ENCODE measurements at regions not wholly inside any gene's neighbourhood (a gene's known extent, or its start where the extent isn't known, plus 50 kb on each side); places are given as distances from the start of the nearest gene placed in this dataset.
"Not testable (repeated sequence)": the region's sequence is repeated elsewhere in the genome, so short reads cannot be mapped to it uniquely, and the experiment has no call there.

DNA sequence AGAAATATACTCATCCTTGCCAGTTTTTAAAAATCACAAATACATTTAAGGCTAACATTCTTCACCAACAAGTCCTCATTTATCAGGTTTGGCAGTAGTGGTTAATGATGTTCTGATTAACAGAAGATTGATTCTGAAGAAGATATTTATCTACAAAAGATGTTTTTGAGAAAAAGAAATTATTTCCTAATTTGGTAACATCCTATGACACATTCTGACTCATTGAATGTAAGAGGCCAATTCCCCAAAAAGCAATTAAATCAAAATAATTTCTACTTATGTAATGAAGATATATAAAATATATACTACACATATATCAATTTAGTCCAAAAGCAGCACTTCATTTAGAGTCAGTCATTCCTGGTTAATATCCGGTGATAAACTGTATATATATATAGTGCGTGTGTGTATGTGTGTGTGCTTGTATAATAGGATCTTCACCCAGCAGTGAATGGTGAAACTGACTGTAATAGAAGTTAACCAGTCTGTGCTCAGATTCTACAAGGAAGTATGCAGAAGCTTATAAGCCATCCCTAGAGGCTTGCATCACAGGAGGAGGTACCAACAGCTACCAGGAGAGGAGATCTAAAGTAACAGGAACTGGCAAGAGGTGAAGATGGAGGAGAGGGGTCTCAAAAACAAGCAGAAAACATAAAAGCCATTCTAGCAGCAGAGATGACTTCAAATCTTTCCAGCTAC lies 82.9 kb upstream of the MARCKS start:
- H3K27me3 Mint-ChIP-seq: no peaks in the 10 kb centered on the region
- H3K36me3 Mint-ChIP-seq (ENCODE audit: insufficient read depth): peaks cover 2% of the 10 kb centered on the region
- H3K4me3 Mint-ChIP-seq: no peak overlapping the region
- no peak for ATAC-seq (replicated peaks; ENCODE audit: extremely low read depth, poor library complexity, severe bottlenecking)
- H3K27ac Mint-ChIP-seq (ENCODE audit: low read depth): no peak overlapping the region
- H3K9me3 Mint-ChIP-seq: no peaks in the 10 kb centered on the region
- no peak for DNase-seq (ENCODE audit: low spot score in 2 of 2)
- no peaks in the 10 kb centered on the region for H3K4me1 Mint-ChIP-seq

GRCh38 chr6:113776998-113777397 lies 80.1 kb upstream of the MARCKS start:
- DNase-seq (ENCODE audit: low spot score in 2 of 2) (no peak), ATAC-seq (replicated peaks; ENCODE audit: extremely low read depth, poor library complexity, severe bottlenecking) (no peak)
- Mint-ChIP-seq H3K27me3 (no peaks in the 10 kb centered on the region), H3K4me1 (no peaks in the 10 kb centered on the region), H3K36me3 (ENCODE audit: insufficient read depth) (peaks cover 2% of the 10 kb centered on the region), H3K9me3 (no peaks in the 10 kb centered on the region), H3K4me3 (no peak overlapping the region), H3K27ac (ENCODE audit: low read depth) (no peak overlapping the region)

- no peaks in the 10 kb centered on the region for H3K9me3 Mint-ChIP-seq
- no peaks in the 10 kb centered on the region for H3K4me1 Mint-ChIP-seq
- H3K4me3 Mint-ChIP-seq: no peak overlapping the region
- DNase-seq (ENCODE audit: low spot score in 2 of 2) (no peak), ATAC-seq (replicated peaks; ENCODE audit: extremely low read depth, poor library complexity, severe bottlenecking) (no peak)
- H3K27ac Mint-ChIP-seq (ENCODE audit: low read depth): no peak overlapping the region
- H3K27me3 Mint-ChIP-seq: no peaks in the 10 kb centered on the region
- peaks cover 2% of the 10 kb centered on the region for H3K36me3 Mint-ChIP-seq (ENCODE audit: insufficient read depth)
Observed at GRCh38 chr6:113777601-113778000, 79.5 kb upstream of the MARCKS start.

DNA sequence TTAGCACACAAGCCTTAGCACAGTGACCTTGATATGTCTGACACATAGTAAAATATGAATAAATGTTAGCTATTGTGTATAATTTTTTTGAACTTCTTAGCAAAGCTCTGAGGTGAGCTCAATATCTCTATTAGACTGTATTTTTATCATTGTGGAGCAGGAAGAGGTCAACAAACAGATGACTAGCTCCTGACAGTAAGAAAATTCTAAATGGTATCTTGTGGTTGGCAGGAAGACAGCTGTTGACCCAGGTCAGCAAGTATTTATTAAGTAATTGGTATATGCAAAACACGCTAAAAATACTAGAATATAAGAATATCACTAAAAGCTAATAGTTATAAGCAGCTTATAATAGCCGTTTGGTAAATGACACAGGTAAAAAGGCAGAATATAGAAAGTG lies 77.5 kb upstream of the MARCKS start:
- no peak overlapping the region for H3K4me3 Mint-ChIP-seq
- no peaks in the 10 kb centered on the region for H3K9me3 Mint-ChIP-seq
- DNase-seq (ENCODE audit: low spot score in 2 of 2) (no peak), ATAC-seq (replicated peaks; ENCODE audit: extremely low read depth, poor library complexity, severe bottlenecking) (no peak)
- H3K4me1 Mint-ChIP-seq: no peaks in the 10 kb centered on the region
- H3K27me3 Mint-ChIP-seq: no peaks in the 10 kb centered on the region
- H3K36me3 Mint-ChIP-seq (ENCODE audit: insufficient read depth): peaks cover 2% of the 10 kb centered on the region
- H3K27ac Mint-ChIP-seq (ENCODE audit: low read depth): no peak overlapping the region

- H3K9me3 Mint-ChIP-seq: no peaks in the 10 kb centered on the region
- H3K4me3 Mint-ChIP-seq: no peak overlapping the region
- peaks cover 2% of the 10 kb centered on the region for H3K36me3 Mint-ChIP-seq (ENCODE audit: insufficient read depth)
- H3K27ac Mint-ChIP-seq (ENCODE audit: low read depth): no peak overlapping the region
- H3K4me1 Mint-ChIP-seq: no peaks in the 10 kb centered on the region
- no peaks in the 10 kb centered on the region for H3K27me3 Mint-ChIP-seq
- DNase-seq (ENCODE audit: low spot score in 2 of 2): no peak
- no peak for ATAC-seq (replicated peaks; ENCODE audit: extremely low read depth, poor library complexity, severe bottlenecking)
Observed at GRCh38 chr6:113782636-113783035, 74.5 kb upstream of the MARCKS start.

- Mint-ChIP-seq H3K4me3 (no peak overlapping the region), H3K27me3 (no peaks in the 10 kb centered on the region), H3K9me3 (no peaks in the 10 kb centered on the region), H3K27ac (ENCODE audit: low read depth) (no peak overlapping the region), H3K4me1 (no peaks in the 10 kb centered on the region), H3K36me3 (ENCODE audit: insufficient read depth) (no peaks in the 10 kb centered on the region)
- DNase-seq (ENCODE audit: low spot score in 2 of 2) (no peak), ATAC-seq (replicated peaks; ENCODE audit: extremely low read depth, poor library complexity, severe bottlenecking) (no peak)
Observed at GRCh38 chr6:113786168-113786567, 71.0 kb upstream of the MARCKS start.

DNA sequence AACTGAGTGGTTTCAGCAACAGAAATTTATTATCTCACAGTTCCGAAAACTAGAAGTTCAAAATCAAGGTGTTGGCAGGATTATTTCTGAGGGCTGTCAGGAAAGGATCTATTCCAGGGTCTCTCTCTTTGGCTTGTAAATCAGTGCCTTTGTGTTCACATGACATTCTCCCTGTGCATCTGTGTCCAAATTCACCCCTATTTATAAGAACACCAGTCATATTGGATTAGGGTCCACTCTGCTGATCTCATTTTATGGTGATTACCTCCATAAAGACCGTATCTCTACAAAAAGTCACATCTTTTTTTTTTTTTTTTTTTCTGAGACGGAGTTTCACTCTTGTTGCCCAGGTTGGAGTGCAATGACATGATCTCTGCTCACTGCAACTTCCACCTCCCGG lies 68.6 kb upstream of the MARCKS start:
- no peaks in the 10 kb centered on the region for H3K36me3 Mint-ChIP-seq (ENCODE audit: insufficient read depth)
- no peaks in the 10 kb centered on the region for H3K9me3 Mint-ChIP-seq
- H3K4me3 Mint-ChIP-seq: no peak overlapping the region
- ATAC-seq (replicated peaks; ENCODE audit: extremely low read depth, poor library complexity, severe bottlenecking) (no peak), DNase-seq (ENCODE audit: low spot score in 2 of 2) (no peak)
- peaks cover under 1% of the 10 kb centered on the region for H3K27me3 Mint-ChIP-seq
- no peaks in the 10 kb centered on the region for H3K4me1 Mint-ChIP-seq
- no peak overlapping the region for H3K27ac Mint-ChIP-seq (ENCODE audit: low read depth)

- DNase-seq (ENCODE audit: low spot score in 2 of 2); H3K9me3 Mint-ChIP-seq; H3K27ac Mint-ChIP-seq (ENCODE audit: low read depth); ATAC-seq (replicated peaks; ENCODE audit: extremely low read depth, poor library complexity, severe bottlenecking); H3K4me3 Mint-ChIP-seq; H3K36me3 Mint-ChIP-seq (ENCODE audit: insufficient read depth); H3K4me1 Mint-ChIP-seq: not testable (repeated sequence)
- peaks cover 21% of the 10 kb centered on the region for H3K27me3 Mint-ChIP-seq
Observed at GRCh38 chr6:113791225-113791624, 65.9 kb upstream of the MARCKS start.

DNA sequence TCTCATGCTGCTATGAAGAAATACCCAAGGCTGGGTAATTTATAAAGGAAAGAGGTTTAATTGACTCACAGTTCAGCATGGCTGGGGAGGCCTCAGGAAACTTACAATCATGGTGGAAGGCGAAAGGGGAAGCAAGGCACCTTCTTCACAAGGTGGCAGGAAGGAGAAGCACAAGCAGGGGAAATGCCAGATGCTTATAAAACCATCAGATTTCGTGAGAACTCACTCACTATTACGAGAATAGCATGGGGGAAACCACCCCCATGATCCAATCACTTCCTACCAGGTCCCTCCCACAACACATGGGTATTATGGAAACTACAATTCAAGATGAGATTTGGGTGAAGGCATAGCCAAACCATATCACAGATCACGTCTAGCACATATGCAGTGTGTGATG lies 61.8 kb upstream of the MARCKS start:
- H3K27me3 Mint-ChIP-seq: peaks cover 23% of the 10 kb centered on the region
- not testable (repeated sequence) for H3K4me3 Mint-ChIP-seq; DNase-seq (ENCODE audit: low spot score in 2 of 2); ATAC-seq (replicated peaks; ENCODE audit: extremely low read depth, poor library complexity, severe bottlenecking); H3K36me3 Mint-ChIP-seq (ENCODE audit: insufficient read depth); H3K4me1 Mint-ChIP-seq; H3K9me3 Mint-ChIP-seq; H3K27ac Mint-ChIP-seq (ENCODE audit: low read depth)

DNA sequence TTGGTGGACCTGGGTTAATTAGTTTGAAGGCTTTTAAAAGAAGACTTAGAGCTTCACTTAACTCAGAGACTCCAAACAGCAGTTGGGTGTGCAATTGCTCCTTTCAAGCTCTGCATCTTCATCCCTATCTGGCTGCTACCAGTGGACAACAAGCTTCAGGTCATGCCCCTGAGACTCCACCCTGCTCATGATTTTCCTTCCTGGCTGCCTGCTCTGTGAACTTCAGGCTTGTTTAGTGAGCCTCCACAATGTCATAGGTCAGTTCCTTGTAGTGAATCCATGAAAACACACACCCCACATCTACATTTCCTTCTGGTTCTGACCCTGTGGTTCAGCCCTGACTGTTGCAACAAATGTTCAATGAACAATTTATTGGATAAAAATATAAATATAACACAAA lies 61.1 kb upstream of the MARCKS start:
- H3K27ac Mint-ChIP-seq (ENCODE audit: low read depth): no peak overlapping the region
- ATAC-seq (replicated peaks; ENCODE audit: extremely low read depth, poor library complexity, severe bottlenecking): no peak

GRCh38 chr6:113802779-113803178 lies 54.4 kb upstream of the MARCKS start:
- Mint-ChIP-seq H3K27me3 (peaks cover 7% of the 10 kb centered on the region), H3K4me3 (no peak overlapping the region), H3K4me1 (no peaks in the 10 kb centered on the region), H3K36me3 (ENCODE audit: insufficient read depth) (no peaks in the 10 kb centered on the region), H3K9me3 (no peaks in the 10 kb centered on the region), H3K27ac (ENCODE audit: low read depth) (no peak overlapping the region)
- DNase-seq (ENCODE audit: low spot score in 2 of 2) (no peak), ATAC-seq (replicated peaks; ENCODE audit: extremely low read depth, poor library complexity, severe bottlenecking) (no peak)

More for the DNA sequence above, 61.1 kb upstream of the MARCKS start:
- no peak for DNase-seq (ENCODE audit: low spot score in 2 of 2)
- Mint-ChIP-seq H3K36me3 (ENCODE audit: insufficient read depth) (no peaks in the 10 kb centered on the region), H3K27me3 (peaks cover 28% of the 10 kb centered on the region), H3K4me3 (no peak overlapping the region), H3K4me1 (no peaks in the 10 kb centered on the region), H3K9me3 (no peaks in the 10 kb centered on the region)

GRCh38 chr6:113805173-113805790 lies 51.9 kb upstream of the MARCKS start:
- Mint-ChIP-seq H3K9me3 (no peaks in the 10 kb centered on the region), H3K27me3 (peaks cover 5% of the 10 kb centered on the region), H3K27ac (ENCODE audit: low read depth) (no peak overlapping the region), H3K36me3 (ENCODE audit: insufficient read depth) (no peaks in the 10 kb centered on the region), H3K4me3 (no peak overlapping the region), H3K4me1 (no peaks in the 10 kb centered on the region)
- ATAC-seq (replicated peaks; ENCODE audit: extremely low read depth, poor library complexity, severe bottlenecking): no peak
- DNase-seq (ENCODE audit: low spot score in 2 of 2): no peak

DNA sequence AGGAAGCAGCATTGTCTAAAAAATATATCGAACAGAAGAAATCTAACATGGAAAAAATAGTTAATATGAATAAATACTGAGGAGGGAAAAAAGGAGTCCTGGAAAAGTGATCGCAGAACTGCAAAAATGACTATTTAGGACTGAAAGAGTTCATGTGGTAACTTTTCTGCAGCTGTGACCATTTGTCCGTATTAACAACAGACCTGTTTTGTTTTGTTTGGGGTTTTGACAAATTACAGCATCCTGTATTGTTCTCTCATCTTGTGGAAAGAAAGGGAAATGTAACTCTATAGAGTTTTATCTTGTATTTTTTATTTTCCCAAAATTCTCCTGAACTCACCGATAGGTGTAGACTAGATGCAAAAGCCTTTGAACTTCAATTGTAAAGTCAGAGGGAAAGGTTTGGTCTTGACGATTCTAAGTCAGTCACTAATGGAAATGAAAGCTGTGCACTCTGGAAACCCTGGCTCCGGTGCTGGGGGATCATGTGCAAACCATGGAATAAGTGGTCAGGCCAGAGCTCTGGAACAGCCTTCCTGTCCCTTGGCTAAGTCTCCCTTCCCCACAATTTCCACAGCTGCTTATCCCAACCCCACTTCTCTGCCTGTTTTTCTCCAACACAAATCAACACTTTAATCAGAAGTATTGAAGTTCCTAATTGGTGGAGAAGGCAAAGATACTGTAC lies 51.2 kb upstream of the MARCKS start:
- DNase-seq (ENCODE audit: low spot score in 2 of 2) (no peak), ATAC-seq (replicated peaks; ENCODE audit: extremely low read depth, poor library complexity, severe bottlenecking) (no peak)
- Mint-ChIP-seq H3K36me3 (ENCODE audit: insufficient read depth) (no peaks in the 10 kb centered on the region), H3K4me3 (no peak overlapping the region), H3K27me3 (no peaks in the 10 kb centered on the region), H3K4me1 (no peaks in the 10 kb centered on the region), H3K9me3 (no peaks in the 10 kb centered on the region), H3K27ac (ENCODE audit: low read depth) (no peak overlapping the region)

Data from central memory CD8-positive, alpha-beta T cell (primary cell).